Loucy (cell line): ENCODE measurements at regions not wholly inside any gene's neighbourhood (a gene's known extent, or its start where the extent isn't known, plus 50 kb on each side); places are given as distances from the start of the nearest gene placed in this dataset.

Experiments used
- CTCF ChIP-seq: fragments of 200-600 bp; sonication (generic); conservative IDR thresholded peaks from 2 replicates; pipeline ENCODE4 v1.5.1; 2014; ENCODE audit warnings: mild to moderate bottlenecking, antibody characterized with exemption, low read length
- EZH2phosphoT487 ChIP-seq: fragments of 200-600 bp; IDR thresholded peaks from 2 replicates; pipeline ENCODE4 v1.6.1; 2018; ENCODE audit warnings: antibody characterized with exemption, mild to moderate bottlenecking, moderate library complexity, borderline replicate concordance

GRCh38 chr6:139640448-139640847, 266.0 kb upstream of the CITED2 start:
- TF ChIP-seq CTCF (no peak), EZH2phosphoT487 (no peak)
